ENCODE measurements at regions not wholly inside any gene's neighbourhood (a gene's known extent, or its start where the extent isn't known, plus 50 kb on each side); places are given as distances from the start of the nearest gene placed in this dataset.

GRCh38 chr2:84292545-84292944 lies 166.5 kb downstream of the SUCLG1 start:
- TF ChIP-seq EZH2 (IDR thresholded peaks at IDR 0.05; ENCODE audit: insufficient read depth, poor library complexity, severe bottlenecking) (no peak), EZH2phosphoT487 (IDR thresholded peaks at IDR 0.05; ENCODE audit: insufficient read depth, low read depth) (no peak)

Data from GM23248 (cell line).